PC-9 (cell line): ENCODE measurements at regions not wholly inside any gene's neighbourhood (a gene's known extent, or its start where the extent isn't known, plus 50 kb on each side); places are given as distances from the start of the nearest gene placed in this dataset.

ENCODE experiments used
- CTCF ChIP-seq: fragments of 200-600 bp; sonication (generic); conservative IDR thresholded peaks from 2 replicates; pipeline ENCODE4 v1.6.1; 2017; ENCODE audit warnings: mixed run types, antibody characterized with exemption, mild to moderate bottlenecking, moderate library complexity
- EZH2 ChIP-seq: fragments of 200-600 bp; sonication (generic); IDR thresholded peaks from 2 replicates; pipeline ENCODE4 v1.8.0; 2017; ENCODE audit warnings: antibody characterized with exemption, low read depth

- TF ChIP-seq EZH2: no peak
- no peak for TF ChIP-seq CTCF
Measured at GRCh38 chr10:56902554-56902953, 541.5 kb upstream of the ZWINT start.
